ENCODE measurements at regions not wholly inside any gene's neighbourhood (a gene's known extent, or its start where the extent isn't known, plus 50 kb on each side); places are given as distances from the start of the nearest gene placed in this dataset.

- peak overlapping the region; percentile 50 for H3K4me3 ChIP-seq (ENCODE audit: low read depth, low read length)
- in situ Hi-C loops (cut with HindIII; ENCODE audit: low sequenced_read_pairs): no loop called here
- TF ChIP-seq CTCF (IDR thresholded peaks at IDR 0.05; ENCODE audit: low read depth, low read length, missing control alignments): no peak
- DNase-seq (ENCODE audit: low read depth): no peak
Observed at GRCh38 chr6:138569970-138570724, 70.9 kb upstream of the NHSL1 start.

DNA sequence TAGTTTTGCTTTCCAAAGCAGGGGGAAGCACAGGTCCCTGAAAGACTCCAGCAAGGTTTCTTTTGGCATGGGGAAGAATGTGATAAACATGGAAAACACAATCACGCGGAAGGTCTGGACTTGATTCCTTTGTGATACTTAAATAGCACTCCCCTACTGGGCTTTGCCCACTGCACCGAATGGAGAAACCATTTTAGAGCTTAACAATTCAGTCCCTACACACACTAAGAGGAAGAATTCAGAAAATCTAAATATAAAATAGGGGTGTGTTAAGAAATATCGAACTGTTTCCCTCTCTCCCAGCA lies 71.4 kb upstream of the NHSL1 start:
- in situ Hi-C loops (cut with HindIII; ENCODE audit: low sequenced_read_pairs): no loop called here
- peak overlapping the region; percentile 50 for H3K4me3 ChIP-seq (ENCODE audit: low read depth, low read length)
- peak; percentile 50 for DNase-seq (ENCODE audit: low read depth)
- no peak for TF ChIP-seq CTCF (IDR thresholded peaks at IDR 0.05; ENCODE audit: low read depth, low read length, missing control alignments)

GRCh38 chr6:138571181-138571580 lies 71.9 kb upstream of the NHSL1 start:
- in situ Hi-C loops (cut with HindIII; ENCODE audit: low sequenced_read_pairs): no loop called here
- TF ChIP-seq CTCF (IDR thresholded peaks at IDR 0.05; ENCODE audit: low read depth, low read length, missing control alignments): no peak
- no peak for DNase-seq (ENCODE audit: low read depth)
- H3K4me3 ChIP-seq (ENCODE audit: low read depth, low read length): peak overlapping the region; percentile 50

DNA sequence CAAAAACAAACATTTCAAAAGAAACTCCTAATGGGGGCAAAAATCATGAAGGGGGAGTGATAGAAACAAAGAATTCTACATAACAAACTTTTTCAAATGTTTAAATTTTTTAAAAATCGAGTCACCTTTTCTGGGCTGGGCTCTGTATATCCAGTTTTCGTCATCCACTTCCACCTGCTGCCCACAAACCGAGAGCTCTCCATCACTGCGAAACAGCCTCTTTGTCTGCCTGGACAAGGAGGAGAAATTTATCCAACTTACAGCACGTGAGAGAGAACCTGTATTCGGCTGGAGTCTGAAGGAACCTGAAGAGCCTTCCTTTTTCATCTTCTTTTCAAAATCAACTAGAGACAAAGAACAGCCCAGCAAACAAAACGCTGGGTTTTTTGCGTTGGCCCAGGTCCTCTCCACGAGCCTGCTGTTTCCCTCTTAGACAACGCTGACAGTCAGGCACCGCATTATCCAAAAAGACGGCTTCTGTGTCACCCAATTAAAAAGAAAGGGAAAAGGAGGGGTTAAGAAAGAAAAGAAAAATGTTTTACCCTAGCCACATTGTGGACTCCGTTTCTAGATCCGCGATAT lies 72.4 kb upstream of the NHSL1 start:
- in situ Hi-C loops (cut with HindIII; ENCODE audit: low sequenced_read_pairs): no loop called here
- no peak for DNase-seq (ENCODE audit: low read depth)
- H3K4me3 ChIP-seq (ENCODE audit: low read depth, low read length): peak overlapping the region; percentile 50
- no peak for TF ChIP-seq CTCF (IDR thresholded peaks at IDR 0.05; ENCODE audit: low read depth, low read length, missing control alignments)

GRCh38 chr6:138572167-138572875 lies 73.0 kb upstream of the NHSL1 start:
- DNase-seq (ENCODE audit: low read depth): peak; percentile 86
- TF ChIP-seq CTCF (IDR thresholded peaks at IDR 0.05; ENCODE audit: low read depth, low read length, missing control alignments): no peak
- in situ Hi-C loops (cut with HindIII; ENCODE audit: low sequenced_read_pairs): no loop called here
- H3K4me3 ChIP-seq (ENCODE audit: low read depth, low read length): peak overlapping the region; percentile 50

DNA sequence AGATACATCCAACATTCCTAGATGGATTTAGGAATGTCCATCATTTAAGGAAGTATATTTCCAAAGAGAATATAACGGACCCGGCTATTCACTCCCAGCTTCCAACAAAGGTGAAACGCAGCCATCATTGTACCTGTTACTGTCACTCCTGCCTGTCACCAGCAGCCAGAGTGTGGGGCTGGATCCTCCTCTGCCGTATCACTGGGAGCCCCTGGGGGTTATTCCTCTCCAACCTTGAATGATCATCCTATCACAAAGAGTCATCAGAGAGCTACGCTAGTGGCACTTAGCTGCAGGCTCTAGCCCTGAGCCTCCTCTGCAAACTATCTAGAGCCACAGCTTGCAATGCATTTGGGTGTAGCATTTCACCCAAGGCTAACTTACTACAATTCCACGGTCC lies 73.6 kb upstream of the NHSL1 start:
- in situ Hi-C loops (cut with HindIII; ENCODE audit: low sequenced_read_pairs): no loop called here
- no peak overlapping the region for H3K4me3 ChIP-seq (ENCODE audit: low read depth, low read length)
- DNase-seq (ENCODE audit: low read depth): no peak
- TF ChIP-seq CTCF (IDR thresholded peaks at IDR 0.05; ENCODE audit: low read depth, low read length, missing control alignments): no peak

Measured in astrocyte of the cerebellum (primary cell).